DMS79 (cell line): ENCODE measurements at regions not wholly inside any gene's neighbourhood (a gene's known extent, or its start where the extent isn't known, plus 50 kb on each side); places are given as distances from the start of the nearest gene placed in this dataset.
"Not testable (repeated sequence)": the region's sequence is repeated elsewhere in the genome, so short reads cannot be mapped to it uniquely, and the experiment has no call there.

Source experiments
- DNase-seq: peaks from one replicate; lab custom pipeline; 2025; lab: John Stamatoyannopoulos, UW

DNA sequence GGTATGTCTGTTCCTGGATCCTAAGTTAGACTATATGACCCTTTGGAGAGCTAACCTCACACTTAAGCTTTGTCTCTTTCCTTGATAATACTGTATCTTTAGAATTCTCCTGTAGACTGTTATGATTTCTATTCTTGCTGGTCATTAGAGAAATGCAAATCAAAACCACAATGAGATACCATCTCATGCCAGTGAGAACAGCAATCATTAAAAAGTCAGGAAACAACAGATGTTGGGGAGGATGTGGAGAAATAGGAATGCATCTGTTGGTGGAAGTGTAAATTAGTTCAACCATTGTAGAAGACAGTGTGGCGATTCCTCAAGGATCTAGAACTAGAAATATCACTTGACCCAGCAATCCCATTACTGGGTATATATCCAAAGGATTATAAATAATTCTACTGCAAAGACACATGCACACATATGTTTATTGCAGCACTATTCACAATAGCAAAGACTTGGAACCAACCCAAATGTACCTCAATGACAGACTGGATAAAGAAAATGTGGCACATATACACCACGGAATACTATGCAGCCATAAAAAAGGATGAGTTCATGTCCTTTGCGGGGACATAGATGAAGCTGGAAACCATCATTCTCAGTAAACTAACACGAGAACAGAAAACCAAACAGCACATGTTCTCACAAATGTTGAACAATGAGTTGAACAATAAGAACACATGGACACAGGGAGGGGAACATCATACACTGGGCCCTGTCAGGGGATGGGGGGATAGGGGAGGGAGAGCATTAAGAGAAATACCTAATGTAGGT, 867.8 kb upstream of the ADGRB3 start:
- DNase-seq: not testable (repeated sequence)

DNA sequence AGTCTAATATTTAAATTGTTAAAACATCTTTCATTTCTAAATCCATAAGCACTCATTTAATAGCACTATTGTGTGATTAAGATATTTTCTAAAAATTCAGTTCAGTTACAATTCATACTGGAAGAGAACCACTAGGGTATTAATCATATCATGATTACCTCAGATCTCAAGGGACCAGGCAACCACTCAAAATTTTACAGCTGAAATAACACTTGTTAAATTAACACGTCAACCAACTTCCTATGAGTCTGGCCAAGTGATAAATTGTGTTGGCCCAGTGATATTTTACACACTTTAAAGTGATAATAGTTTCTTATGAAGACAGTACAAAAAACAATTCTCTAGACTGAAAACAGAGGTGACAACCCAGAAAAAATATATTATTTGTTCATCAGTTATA, 869.0 kb upstream of the ADGRB3 start:
- no peak for DNase-seq

DNA sequence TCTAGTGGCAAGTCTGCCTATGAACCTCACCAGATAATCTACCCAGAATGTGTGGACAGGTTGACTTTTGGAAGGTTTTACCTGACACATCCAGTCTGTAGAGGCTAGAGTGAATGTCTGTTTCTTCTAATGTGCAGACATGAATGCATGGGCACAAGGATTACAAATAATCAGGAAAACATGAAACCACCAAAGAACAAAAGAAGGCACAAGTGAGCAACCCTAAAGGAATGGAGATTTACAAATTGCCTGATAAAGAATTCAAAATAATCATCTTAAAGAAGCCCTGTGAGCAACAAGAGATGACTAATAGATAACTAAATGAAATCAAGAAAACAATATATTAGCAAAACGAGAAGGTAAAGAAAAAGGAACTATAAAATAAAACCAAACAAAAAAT, 876.1 kb upstream of the ADGRB3 start:
- no peak for DNase-seq

DNA sequence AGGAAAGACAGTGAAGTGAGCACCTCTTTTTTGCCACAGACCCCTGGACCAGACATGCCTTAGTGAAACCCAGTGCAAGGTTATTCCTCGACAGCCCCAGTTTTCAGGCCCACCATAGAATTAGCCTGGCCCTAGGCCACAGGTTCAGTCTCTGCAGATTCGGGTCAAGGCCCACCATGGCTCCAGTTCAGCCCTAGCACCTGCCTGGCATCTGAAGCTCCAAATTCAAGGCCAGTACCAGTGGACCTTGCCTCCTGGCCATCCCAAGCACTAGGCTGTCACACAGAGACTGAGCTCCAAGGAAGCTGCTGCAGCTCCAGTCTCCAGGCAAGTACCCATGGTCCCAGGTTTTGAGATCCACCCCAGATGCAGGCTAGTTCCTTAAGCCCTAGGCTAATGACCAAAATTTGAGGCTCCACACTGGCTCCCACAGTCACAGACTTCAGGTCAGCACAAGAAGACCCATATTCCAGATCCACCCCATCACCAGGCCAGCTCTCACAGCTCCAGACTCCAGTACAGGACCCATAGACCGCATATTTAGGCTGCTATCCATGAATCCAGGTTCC, 877.5 kb upstream of the ADGRB3 start:
- DNase-seq: no peak

DNA sequence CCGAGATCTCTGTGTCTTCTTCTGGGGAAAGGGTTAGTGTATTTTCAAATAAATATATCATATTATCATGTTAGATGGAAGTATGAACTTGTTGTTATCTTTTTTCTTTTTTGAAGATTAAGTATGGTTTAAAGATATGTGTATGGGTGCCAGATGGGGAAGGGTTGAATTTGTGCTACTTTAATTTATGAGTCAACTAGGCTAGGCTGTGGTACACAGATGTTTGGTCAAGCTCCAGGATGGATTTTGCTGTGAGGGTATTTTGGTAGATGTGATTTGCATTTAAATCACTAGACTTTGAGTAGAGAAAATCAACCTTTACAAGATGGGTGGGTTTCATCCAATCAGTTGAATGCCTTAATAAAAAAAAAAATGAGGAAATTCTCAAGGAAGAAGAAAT, 886.6 kb upstream of the ADGRB3 start:
- no peak for DNase-seq

DNA sequence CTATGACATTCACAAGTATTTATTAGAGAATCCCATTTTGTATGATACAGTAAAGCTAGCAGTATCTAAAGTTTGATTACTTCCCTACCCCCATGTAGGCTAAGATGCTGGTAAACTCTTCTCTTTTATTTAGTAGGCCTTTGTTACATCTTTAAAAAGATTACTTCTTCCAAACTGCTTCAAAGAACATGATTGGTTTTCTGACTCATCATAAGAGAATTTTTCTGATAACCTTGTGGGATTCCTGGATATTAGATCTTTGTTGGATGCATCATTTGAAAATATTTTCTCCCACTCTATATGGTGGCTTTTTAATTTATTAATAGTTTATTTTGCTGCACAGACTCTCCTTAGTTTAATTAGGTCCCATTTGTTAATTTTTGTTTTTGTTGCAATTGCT, 898.3 kb upstream of the ADGRB3 start:
- DNase-seq: no peak

DNA sequence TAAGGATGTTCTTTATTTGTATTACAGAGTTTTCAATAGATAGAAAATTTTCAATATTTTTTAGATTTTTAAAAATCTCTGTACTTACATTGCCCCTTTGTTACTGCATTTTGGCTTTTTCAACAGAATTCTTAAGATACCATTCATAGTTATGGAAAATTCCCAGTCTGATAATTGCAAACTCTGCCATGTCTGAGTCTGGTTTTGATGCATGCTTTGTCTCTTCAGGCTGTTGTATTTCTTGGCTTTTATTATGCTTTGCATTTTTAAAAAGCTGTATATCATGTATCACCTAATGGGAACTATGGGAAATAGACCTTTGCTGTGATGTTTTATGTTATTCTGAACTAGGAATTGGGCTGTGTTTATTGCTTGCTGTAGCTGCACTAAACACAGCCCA, 898.9 kb upstream of the ADGRB3 start:
- no peak for DNase-seq

DNA sequence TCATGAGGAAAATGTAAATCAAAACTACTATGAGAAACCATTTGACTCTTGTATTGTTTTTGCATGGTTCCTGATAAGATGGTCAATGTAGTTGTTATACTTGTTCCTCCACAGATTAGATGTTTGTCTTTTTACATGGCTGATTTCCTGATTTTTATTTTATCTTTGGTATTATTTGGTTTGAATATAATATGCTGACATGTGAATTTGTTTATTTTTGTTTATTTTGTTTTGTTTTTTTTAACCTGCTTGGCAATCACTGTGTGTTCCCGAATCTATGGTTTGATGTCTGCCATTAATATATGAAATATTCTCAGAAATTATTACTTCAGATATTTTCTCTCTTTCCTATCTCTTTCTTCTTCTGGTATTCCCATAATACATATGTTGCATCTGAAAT, 899.5 kb upstream of the ADGRB3 start:
- DNase-seq: no peak

DNA sequence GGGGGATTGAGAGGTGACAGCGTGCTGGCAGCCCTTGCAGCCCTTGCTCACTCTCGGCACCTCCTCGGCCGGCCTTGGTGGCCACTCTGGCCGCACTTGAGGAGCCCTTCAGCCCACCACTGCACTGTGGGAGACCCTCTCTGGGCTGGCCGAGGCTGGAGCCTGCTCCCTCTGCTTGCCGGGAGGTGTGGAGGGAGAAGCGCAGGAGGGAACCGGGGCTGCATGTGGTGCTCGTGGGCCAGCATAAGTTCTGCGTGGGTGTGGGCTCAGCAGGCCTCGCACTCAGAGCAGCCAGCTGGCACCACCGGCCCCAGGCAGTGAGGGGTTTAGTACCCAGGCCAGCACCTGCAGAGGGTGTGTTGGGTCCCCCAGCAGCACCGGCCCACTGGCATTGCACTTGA, 912.2 kb upstream of the ADGRB3 start:
- no peak for DNase-seq

DNA sequence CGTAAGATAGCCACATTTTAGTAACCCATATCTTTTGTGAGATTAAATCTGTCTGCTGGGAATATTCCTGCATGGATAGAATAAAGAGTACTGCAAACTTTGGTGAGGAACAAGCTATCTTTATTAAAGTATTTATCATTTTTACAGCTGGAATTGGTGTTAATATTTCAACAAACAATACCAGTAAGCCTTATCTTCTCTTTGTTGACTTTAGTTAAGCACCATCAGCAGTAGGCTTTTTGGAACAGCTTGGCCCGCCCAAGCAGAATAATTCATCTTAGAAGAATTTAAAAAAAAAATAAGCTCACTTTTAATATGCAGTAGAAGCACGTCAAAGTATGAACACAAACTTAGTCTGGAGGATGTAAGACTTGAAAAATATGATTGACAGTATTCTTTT, 917.8 kb upstream of the ADGRB3 start:
- no peak for DNase-seq

DNA sequence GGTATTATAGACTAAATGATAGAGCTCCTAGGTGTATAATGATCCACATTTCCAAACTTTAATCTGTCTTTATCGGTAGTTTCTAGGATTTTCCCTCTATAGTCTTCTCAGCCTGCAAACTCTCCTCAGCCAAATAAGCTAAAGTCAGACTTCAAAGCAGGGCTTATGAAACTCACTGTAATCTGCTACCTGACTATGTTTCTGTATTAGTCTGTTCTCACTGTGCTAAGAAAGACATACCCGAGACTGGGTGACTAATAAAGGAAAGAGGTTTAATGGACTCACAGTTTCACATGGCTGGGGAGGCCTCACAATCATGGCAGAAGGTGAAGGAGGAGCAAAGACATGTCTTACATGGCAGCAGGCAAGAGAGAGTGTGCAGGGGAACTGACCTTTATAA, 928.7 kb upstream of the ADGRB3 start:
- no peak for DNase-seq

DNA sequence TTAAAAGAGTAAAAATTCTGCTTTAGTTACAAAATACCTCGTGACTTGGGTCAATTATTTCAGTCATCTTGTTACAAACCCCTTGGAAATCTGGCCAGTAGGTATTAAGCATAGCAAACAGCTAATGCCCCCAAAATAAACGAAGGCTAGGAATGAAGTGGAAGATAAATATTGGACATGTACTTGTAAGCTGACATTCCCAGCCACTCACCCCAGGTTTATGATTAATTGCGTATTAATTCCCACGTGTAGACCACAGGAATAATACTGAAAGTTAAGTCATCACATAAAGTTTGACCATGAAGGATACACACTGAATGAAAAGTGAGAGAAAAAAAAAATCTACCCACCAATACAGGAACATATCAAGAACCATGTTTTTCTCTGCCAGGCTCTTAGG, 936.5 kb upstream of the ADGRB3 start:
- no peak for DNase-seq

DNA sequence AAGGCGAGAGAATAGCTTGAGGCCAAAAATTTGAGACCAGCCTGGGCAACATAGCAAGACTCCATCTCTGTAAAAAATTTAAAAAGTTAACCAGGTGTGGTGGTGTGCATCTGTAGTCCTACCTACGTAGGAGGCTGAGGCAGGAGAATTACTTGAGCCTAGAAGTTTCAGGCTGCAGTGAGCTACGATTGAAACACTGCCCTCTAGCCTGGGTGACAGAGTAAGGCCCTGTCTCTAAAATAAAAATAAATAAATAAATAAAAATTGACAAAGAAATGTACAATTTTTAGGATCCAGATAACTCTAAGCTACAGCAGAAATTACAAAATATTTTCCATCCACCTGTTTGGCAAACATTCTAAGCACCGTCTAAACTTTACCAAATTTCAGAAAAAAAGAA, 941.0 kb upstream of the ADGRB3 start:
- DNase-seq: no peak

DNA sequence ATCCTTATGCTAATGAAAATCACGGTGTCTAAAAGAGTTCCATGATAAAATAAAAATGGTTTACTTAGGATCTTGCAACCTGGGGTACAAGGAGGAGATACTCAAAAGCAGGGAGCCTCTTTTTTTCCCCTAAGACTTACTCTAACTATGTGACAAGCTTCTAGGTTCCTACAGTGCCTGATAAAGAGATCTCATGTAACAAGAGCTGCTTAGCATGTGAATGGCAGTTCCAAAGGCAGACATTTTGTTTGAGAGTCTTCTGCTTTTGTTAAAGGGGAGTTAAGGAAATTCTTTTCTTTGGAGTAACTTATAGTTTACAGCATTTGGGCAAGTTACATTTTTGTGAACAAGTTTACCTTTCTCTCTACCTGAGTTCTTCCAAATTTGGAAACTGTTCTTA, 945.8 kb upstream of the ADGRB3 start:
- no peak for DNase-seq

DNA sequence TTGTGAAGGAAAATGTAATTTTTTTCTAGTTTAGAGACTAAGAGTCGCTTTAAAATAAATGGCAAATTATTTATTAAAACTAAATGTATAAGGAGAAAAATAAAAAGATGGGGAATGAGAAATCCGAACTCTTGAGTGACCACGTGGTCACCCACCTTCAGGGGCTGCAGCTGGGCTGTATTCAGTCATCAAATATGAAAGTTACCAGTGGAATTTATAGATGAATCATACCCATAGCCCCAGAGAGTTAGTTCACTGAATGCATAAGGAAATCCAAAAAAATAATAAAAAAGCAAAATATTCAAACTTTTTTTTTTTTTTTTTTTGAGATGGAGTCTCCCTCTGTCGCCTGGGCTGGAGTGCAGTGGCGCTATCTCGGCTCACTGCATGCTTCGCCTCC, 947.7 kb upstream of the ADGRB3 start:
- DNase-seq: no peak

DNA sequence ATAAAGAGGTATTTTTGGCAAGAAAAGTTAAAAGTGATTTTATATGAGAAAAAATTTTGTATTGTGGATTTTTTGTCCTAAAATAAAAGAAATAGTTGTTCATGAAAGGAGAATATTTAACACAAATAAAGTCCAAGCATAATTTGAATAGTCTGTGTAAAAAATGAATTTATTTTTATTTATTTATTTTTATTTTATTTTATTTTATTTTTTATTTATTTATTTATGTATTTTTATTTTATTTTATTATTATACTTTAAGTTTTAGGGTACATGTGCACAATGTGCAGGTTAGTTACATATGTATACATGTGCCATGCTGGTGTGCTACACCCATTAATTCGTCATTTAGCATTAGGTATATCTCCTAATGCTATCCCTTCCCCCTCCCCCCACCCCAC, 948.9 kb upstream of the ADGRB3 start:
- DNase-seq: not testable (repeated sequence)

DNA sequence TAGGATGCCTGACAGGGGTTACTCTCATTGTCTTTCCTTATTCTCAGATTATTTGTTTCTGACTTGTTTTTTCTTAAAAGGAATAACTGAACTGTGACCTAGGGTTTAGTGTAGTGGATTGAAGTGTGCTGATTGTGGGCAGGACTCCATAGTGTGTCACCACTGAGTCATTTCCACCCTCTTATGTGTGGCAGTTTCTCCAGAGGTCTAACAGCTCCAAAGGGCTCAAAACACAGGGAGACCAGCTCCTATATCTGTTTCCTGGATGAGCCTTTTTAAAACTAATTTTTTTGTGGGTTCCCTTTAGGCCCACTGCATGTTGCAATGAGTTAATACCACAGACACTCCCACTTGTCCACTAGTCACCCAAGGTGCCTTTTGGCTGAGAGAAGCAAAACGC, 951.1 kb upstream of the ADGRB3 start:
- no peak for DNase-seq

DNA sequence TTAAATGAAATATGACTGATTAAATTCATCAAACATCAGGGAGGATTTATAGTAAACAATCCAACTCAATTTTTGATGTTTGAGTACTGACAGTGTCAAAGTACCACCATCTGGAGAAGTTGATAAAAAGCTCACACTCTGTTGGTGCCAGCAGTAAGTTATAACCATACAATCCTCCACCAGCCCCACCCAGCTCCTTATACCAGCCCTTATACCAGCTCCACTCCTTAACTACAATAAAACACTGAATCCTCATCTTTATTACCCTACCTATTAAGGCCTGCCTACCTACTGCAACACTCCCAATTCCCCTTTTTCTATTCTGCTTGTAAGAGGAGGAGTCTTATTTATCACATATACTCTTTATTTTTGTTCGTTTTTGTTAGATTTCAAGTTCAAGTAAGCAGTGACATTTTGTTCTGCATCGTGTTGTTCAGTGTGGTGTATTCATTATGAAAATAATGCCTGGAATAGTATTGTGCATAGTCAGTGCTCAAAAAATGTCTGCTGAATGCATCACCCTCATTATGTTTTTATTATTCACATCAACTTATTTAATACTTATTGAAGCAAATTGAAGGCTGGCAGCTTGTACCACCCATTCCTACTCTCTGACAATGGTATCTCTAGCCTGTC, 954.7 kb upstream of the ADGRB3 start:
- no peak for DNase-seq

DNA sequence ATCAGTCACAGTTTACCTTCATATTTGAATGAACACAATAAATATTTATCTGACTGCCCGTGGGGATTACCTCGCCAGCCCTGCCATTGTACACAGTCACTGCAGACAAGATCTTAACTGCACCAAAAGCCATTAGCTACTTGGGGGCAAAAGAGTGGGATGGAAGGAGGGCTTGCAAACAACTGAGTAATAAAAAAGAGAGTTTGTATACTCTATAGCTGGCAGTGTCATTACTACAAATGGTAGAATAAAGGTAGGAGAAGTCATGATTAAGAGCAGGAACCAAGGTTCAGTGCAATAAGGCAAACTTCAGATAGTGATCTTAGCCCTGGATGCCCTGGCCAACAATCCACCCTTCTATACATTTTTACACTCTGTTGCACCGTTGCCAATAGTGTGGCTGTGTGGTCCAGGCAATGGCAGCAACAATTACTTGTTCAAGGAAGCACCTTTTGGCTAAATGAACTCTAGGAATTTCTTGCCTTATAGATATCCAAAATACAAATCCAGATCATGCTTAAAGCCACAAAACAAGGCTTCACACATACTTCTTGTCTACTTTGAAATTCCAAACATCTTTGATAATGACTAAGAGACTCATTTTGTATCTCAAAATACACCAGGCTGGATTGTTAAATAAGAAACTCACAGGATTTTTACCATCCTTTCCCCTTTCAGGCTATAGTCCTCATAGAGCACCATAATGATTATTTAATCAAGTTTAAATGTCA, 955.4 kb upstream of the ADGRB3 start:
- DNase-seq: no peak

DNA sequence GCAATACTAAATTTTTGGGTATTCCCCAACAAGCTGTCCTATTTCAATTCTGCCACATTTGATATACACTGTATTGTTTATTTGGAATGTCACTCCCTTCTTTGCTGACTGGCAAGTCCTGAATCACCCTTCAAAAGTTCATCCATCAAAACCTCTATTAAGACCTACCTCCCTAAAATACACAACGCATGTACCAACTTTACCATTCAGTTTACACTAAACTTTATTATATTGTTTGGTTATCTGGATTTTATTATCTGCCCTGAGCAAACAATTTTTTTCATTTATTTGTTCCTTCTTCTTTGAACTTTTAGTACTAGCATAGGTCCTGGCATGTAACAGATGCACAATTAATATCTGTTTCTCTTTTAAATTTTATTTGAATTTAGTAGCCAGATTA, 958.2 kb upstream of the ADGRB3 start:
- no peak for DNase-seq

DNA sequence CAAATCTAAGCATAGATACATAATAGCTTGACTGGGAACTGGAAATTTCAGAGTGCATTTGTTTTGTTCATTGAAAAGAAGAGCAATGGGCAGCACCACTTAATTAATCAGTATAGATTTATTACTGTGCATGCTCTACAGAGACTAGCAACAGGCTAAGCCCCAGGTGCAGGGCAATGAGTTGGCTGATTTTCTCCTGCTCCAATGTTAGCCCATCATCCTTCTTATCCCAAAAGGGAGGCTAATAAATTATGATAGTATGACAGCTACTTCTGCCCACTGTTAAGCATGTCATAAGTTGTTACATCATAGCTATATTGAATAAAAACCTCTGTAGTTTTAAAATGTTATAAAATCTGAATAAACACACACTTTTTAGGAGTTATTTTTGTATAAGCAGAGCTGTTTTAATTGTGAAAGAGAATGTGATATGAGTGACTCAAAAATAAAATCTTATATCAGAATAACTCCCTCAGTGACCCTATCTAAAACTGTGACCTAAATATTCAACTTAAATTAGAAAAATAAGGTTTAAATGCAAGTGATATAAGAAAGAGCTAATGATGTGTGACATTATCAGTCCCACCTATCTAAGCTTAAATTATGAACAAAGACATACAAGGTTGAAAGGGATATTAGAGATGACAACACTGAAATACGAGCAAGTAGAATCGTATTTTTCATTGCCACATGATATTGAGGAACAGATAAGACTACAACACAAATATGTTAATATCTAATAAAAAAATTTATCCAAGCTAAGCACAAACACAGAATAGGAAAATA, 967.3 kb upstream of the ADGRB3 start:
- no peak for DNase-seq
